ENCODE measurements at regions not wholly inside any gene's neighbourhood (a gene's known extent, or its start where the extent isn't known, plus 50 kb on each side); places are given as distances from the start of the nearest gene placed in this dataset.
"Not testable (repeated sequence)": the region's sequence is repeated elsewhere in the genome, so short reads cannot be mapped to it uniquely, and the experiment has no call there.

DNA sequence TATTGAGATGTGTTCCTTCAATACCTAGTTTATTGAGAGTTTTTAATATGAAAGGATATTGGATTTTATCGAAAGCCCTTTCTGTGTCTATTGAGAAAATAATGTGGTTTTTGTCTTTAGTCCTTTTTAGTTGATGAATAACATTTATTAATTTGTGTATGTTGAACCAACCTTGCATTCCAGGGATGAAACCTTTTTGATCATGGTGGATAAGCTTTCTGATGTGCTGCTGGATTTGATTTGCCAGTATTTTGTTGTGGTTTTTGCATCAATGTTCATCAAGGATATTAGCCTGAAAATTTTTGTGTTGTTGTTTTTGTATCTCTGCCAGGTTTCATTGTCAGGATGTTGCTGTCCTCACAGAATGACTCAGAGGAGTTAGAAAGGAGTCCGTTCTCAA is 1710.4 kb downstream of the SUCLG1 start:
- no TSS peak for BruUV-seq (replicated peaks)
- TF ChIP-seq TCF7L2 (IDR thresholded peaks at IDR 0.05; ENCODE audit: low read depth, low read length) (no peak), CTCF (IDR thresholded peaks at IDR 0.05) (no peak), SIN3A (IDR thresholded peaks at IDR 0.05; ENCODE audit: borderline replicate concordance, insufficient read depth, low read depth, low read length) (no peak), REST (IDR thresholded peaks at IDR 0.05; ENCODE audit: insufficient read depth in 1 of 2, low read depth in 2 of 2, low read length in 1 of 2) (no peak), POLR2AphosphoS5 (IDR thresholded peaks at IDR 0.05; ENCODE audit: low read depth, low read length) (no peak)
- Histone ChIP-seq H3K27ac (ENCODE audit: low read length) (no peak overlapping the region), H3K9me3 (ENCODE audit: control insufficient read depth, insufficient read depth, low read depth, low read length) (peaks cover 5% of the 10 kb centered on the region; the same call in 1 of the 2 replicates), H3K36me3 (ENCODE audit: control insufficient read depth, insufficient read depth, low read length) (no peaks in the 10 kb centered on the region), H3K4me1 (ENCODE audit: control insufficient read depth, insufficient read depth, low read length) (no peaks in the 10 kb centered on the region), H3K4me3 (ENCODE audit: low read depth in 2 of 2, low read length in 2 of 2) (no peak overlapping the region), H3K27me3 (ENCODE audit: control insufficient read depth, insufficient read depth, low read length) (no peaks in the 10 kb centered on the region)
- DNase-seq (ENCODE audit: low read depth, low spot score) (no peak), ATAC-seq (no peak)
- POLR2A ChIA-PET = no interaction called here
- CTCF ChIA-PET = no interaction called here
- in situ Hi-C loops (cut with HindIII; ENCODE audit: low pct_unique_long_range_greater_than_20kb, low sequenced_read_pairs) = no loop called here
- intact Hi-C loops (cut with micrococcal nuclease; ENCODE audit: unreplicated experiment) = no loop called here

DNA sequence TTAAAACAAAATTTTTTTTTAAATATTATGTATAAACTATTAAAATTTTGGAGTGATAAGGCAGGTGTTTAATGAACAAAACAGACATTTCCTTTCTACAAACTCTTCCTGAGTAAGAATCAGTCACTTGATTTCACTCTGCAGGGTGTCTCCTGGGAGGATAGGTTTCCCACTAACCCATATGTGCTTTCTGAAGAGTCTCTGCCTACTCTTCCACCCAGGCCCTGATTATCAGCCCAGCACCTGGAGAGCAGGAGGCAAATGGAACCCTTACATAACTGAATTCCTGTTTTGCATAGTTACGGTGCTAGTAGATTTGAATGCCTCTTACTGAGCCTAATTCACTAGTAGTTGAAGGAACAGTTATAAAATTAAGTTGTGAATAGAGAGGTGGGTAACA is 1718.6 kb downstream of the SUCLG1 start:
- H3K27me3 ChIP-seq (ENCODE audit: control insufficient read depth, insufficient read depth, low read length) = no peaks in the 10 kb centered on the region
- DNase-seq (ENCODE audit: low read depth, low spot score) (no peak), ATAC-seq (no peak)
- no peaks in the 10 kb centered on the region for H3K36me3 ChIP-seq (ENCODE audit: control insufficient read depth, insufficient read depth, low read length)
- POLR2A ChIA-PET = no interaction called here
- no peak overlapping the region for H3K27ac ChIP-seq (ENCODE audit: low read length)
- intact Hi-C loops (cut with micrococcal nuclease; ENCODE audit: unreplicated experiment) = no loop called here
- BruUV-seq (replicated peaks) = no TSS peak
- TF ChIP-seq CTCF (IDR thresholded peaks at IDR 0.05) = no peak
- TF ChIP-seq TCF7L2 (IDR thresholded peaks at IDR 0.05; ENCODE audit: low read depth, low read length) = no peak
- TF ChIP-seq SIN3A (IDR thresholded peaks at IDR 0.05; ENCODE audit: borderline replicate concordance, insufficient read depth, low read depth, low read length) = no peak
- TF ChIP-seq REST (IDR thresholded peaks at IDR 0.05; ENCODE audit: insufficient read depth in 1 of 2, low read depth in 2 of 2, low read length in 1 of 2) = no peak
- no peak for TF ChIP-seq POLR2AphosphoS5 (IDR thresholded peaks at IDR 0.05; ENCODE audit: low read depth, low read length)
- CTCF ChIA-PET = no interaction called here
- no peaks in the 10 kb centered on the region for H3K9me3 ChIP-seq (ENCODE audit: control insufficient read depth, insufficient read depth, low read depth, low read length)
- in situ Hi-C loops (cut with HindIII; ENCODE audit: low pct_unique_long_range_greater_than_20kb, low sequenced_read_pairs) = no loop called here
- no peak overlapping the region for H3K4me3 ChIP-seq (ENCODE audit: low read depth in 2 of 2, low read length in 2 of 2)
- H3K4me1 ChIP-seq (ENCODE audit: control insufficient read depth, insufficient read depth, low read length) = no peaks in the 10 kb centered on the region

DNA sequence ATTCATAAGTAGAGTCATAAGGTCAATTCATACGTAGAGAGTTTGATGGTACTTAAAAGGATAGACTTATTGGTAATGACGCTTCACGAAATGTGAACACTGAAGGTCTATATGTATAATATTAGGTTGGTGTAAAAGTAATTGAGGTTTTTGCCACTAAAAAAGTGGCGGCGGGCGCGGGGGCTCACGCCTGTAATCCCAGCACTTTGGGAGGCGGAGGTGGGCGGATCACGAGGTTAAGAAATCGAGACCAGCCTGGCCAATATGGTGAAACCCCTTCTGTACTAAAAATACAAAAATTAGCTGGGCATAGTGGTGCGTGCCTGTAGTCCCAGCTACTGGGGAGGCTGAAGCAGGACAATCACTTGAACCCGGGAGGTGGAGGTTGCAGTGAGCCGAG is 1721.1 kb downstream of the SUCLG1 start:
- H3K9me3 ChIP-seq (ENCODE audit: control insufficient read depth, insufficient read depth, low read depth, low read length); BruUV-seq (replicated peaks); DNase-seq (ENCODE audit: low read depth, low spot score); intact Hi-C loops (cut with micrococcal nuclease; ENCODE audit: unreplicated experiment); ATAC-seq; in situ Hi-C loops (cut with HindIII; ENCODE audit: low pct_unique_long_range_greater_than_20kb, low sequenced_read_pairs); CTCF ChIA-PET; H3K4me1 ChIP-seq (ENCODE audit: control insufficient read depth, insufficient read depth, low read length); H3K36me3 ChIP-seq (ENCODE audit: control insufficient read depth, insufficient read depth, low read length); H3K27me3 ChIP-seq (ENCODE audit: control insufficient read depth, insufficient read depth, low read length); H3K27ac ChIP-seq (ENCODE audit: low read length); H3K4me3 ChIP-seq (ENCODE audit: low read depth in 2 of 2, low read length in 2 of 2): not testable (repeated sequence)
- POLR2A ChIA-PET = interaction anchor here (0.7 kb wide), 1 partner anchor 43 kb away, joined by 3 read pairs; no protein-coding TSS in a partner anchor

All from Panc1 (cell line).